ENCODE measurements at regions not wholly inside any gene's neighbourhood (a gene's known extent, or its start where the extent isn't known, plus 50 kb on each side); places are given as distances from the start of the nearest gene placed in this dataset.

DNA sequence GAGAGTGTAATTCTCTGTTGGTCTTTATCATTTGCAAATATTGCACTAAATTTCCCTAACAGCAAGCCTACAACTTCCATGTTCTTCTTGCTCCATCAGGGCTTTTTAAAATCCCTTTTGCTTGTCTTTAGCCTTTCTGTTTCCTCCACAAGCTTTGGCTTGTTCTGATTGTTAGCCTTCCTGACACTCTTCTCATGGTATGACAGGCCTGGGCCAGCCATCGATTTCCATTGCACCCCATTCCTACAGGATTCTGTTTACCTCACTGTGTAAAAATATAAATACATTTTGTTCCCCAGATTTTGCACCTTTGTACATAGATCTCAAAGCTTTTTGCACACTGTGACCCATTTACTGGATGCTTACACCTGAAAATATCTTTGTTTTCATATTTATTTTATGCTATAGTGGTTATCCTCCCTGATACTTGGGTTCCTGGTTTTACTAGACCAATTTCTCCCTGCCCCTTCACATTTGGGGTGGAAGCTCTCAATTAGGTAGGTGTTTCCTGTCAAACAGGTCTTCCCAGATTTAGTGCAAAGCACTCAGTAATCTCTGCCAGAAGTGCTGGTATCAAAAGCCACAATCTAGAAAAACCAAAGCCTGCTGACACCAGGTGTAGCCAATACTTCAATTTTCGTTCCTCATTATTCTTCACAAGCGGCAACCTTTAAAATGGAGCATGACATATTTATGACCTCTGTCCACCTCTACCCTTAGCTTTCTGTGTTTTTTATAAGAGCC is 57.9 kb upstream of the PPP2R3A start:
- H3K4me3 Mint-ChIP-seq: no peak overlapping the region
- no peak for DNase-seq
- H3K36me3 Mint-ChIP-seq: no peaks in the 10 kb centered on the region
- ATAC-seq (ENCODE audit: low read depth in 2 of 2): no peak
- H3K4me1 Mint-ChIP-seq: no peaks in the 10 kb centered on the region
- H3K27me3 Mint-ChIP-seq: peaks cover 3 to 20% (median 8%) of the 10 kb centered on the region in 3 donors
- H3K9me3 Mint-ChIP-seq: peaks cover 0 to 4% (median 0%) of the 10 kb centered on the region in 7 donors
- no peak overlapping the region for H3K27ac Mint-ChIP-seq

DNA sequence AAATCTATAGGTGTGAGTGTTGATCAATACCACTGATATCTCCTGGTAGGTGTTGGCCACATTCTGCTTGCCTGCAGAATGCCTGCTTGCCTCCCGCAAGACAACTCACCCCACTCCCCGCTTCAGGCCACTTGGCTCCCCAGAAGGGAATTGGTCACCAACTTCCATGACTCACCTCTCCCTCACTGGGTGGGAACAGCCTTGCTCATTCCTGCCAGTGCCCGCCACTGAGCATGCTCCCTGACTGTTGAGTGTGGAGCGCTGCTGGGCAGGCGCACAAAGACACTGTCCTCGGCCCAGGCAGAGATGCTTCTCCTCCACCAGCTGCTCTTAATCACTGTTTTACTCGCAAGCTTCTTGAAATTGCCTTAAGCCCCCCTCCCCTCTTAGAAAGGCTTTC is 57.3 kb upstream of the PPP2R3A start:
- ATAC-seq (ENCODE audit: low read depth in 2 of 2) (no peak), DNase-seq (no peak)
- Mint-ChIP-seq H3K27ac (no peak overlapping the region), H3K4me1 (no peaks in the 10 kb centered on the region), H3K27me3 (peaks cover 0 to 16% (median 8%) of the 10 kb centered on the region in 3 donors), H3K4me3 (no peak overlapping the region), H3K9me3 (peaks cover 0 to 4% (median 0%) of the 10 kb centered on the region in 7 donors), H3K36me3 (no peaks in the 10 kb centered on the region)

DNA sequence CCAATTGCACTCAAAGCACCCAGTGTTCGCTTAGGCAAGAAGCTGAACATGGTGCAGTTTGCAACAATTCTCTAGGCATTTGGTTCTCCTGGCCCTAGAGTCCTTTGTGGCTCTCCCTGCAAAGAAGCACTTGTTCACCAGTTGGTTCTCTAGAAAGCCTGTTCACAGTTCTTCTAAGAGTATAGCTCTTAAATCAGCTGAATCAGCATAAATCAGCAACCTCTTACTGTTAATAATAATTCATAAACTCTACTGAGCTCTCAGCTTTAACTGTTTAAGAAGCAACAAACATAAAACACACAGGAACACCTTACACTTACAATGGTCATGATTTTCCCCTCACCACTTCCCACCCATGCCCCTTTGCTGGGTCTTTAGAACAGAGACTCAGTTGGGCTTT is 56.8 kb upstream of the PPP2R3A start:
- H3K27me3 Mint-ChIP-seq: peaks cover 0 to 14% (median 8%) of the 10 kb centered on the region in 3 donors
- ATAC-seq (ENCODE audit: low read depth in 2 of 2): no peak
- H3K4me1 Mint-ChIP-seq: no peaks in the 10 kb centered on the region

DNA sequence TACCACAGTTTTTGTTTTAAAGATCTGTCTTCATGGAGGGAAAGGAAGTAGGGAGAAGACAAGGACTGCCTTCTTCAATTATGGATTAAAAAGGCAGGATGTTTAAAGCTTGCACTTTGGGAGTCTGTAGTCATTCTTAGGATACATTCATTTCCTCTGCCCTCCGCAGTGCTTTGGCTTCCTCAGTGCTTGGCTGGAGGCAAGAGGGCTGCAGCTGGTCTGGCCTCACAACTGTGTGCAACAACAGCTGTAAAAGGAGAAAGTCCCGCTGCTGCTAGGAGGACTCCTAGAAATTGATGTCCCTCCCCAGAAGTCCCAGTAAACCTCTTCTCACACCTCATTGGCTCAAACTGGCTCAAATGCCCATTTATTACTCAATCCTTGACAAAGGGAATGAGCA is 54.4 kb upstream of the PPP2R3A start:
- no peak for ATAC-seq (ENCODE audit: low read depth in 2 of 2)
- H3K27ac Mint-ChIP-seq: peak overlapping the region in 1 of 6 donors; percentile 9

More for the DNA sequence above, 56.8 kb upstream of the PPP2R3A start:
- DNase-seq: no peak
- H3K36me3 Mint-ChIP-seq: no peaks in the 10 kb centered on the region
- H3K4me3 Mint-ChIP-seq: no peak overlapping the region
- peaks cover 0 to 3% (median 0%) of the 10 kb centered on the region in 7 donors for H3K9me3 Mint-ChIP-seq
- H3K27ac Mint-ChIP-seq: no peak overlapping the region

DNA sequence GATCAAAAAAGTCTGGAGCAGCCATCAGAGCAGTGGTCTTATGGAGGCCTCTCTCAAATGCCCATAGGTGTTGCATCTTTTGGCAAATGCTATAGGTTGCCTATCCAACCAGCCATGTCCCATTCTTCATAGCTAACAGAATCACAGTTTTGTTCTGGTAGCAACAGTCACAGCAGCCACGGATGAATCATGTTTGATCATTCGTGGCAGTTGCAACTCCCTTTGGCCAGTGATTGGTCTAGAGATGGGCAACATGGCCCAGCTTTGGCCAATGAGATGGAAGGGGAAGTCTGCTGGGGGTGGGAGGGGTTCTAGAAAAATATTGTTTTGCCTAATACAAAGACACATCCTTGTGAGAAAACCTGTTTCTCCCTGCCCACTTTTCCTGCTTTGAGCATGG is 50.3 kb upstream of the PPP2R3A start:
- Mint-ChIP-seq H3K9me3 (peaks cover 0 to 1% (median 0%) of the 10 kb centered on the region in 7 donors), H3K27ac (no peak overlapping the region), H3K27me3 (peaks cover 0 to 8% (median 4%) of the 10 kb centered on the region in 3 donors), H3K4me3 (no peak overlapping the region), H3K4me1 (no peaks in the 10 kb centered on the region), H3K36me3 (no peaks in the 10 kb centered on the region)
- ATAC-seq (ENCODE audit: low read depth in 2 of 2) (no peak), DNase-seq (no peak)

More for the DNA sequence above, 54.4 kb upstream of the PPP2R3A start:
- H3K27me3 Mint-ChIP-seq: peaks cover 0 to 11% (median 0%) of the 10 kb centered on the region in 3 donors
- H3K4me1 Mint-ChIP-seq: no peaks in the 10 kb centered on the region
- no peak for DNase-seq
- H3K9me3 Mint-ChIP-seq: no peaks in the 10 kb centered on the region
- no peaks in the 10 kb centered on the region for H3K36me3 Mint-ChIP-seq
- no peak overlapping the region for H3K4me3 Mint-ChIP-seq

All from naive B cell (primary cell).